CD14-positive monocyte (primary cell): ENCODE measurements at regions not wholly inside any gene's neighbourhood (a gene's known extent, or its start where the extent isn't known, plus 50 kb on each side); places are given as distances from the start of the nearest gene placed in this dataset.

Source experiments
- DNase-seq, 3 donors: peaks; one replicate each; pipeline ENCODE4 v3.0.0-alpha.2; 2011 to 2022
- H2AFZ ChIP-seq: 2 replicates; pipeline ENCODE4 v1.6.0; 2012; ENCODE audit warnings: mild to moderate bottlenecking, low read depth, low read length, inconsistent platforms; ENCODE audit not compliant: insufficient read depth, poor library complexity, severe bottlenecking
- H3K27ac ChIP-seq, 2 donors: 1 replicate in 1 of 2; 2 replicates in 1 of 2; pipeline ENCODE4 v1.5.1; 2012 to 2013; ENCODE audit warnings: low read length in 2 of 2, control low read depth in 1 of 2, inconsistent platforms in 1 of 2, low read depth in 1 of 2, mild to moderate bottlenecking in 1 of 2
- H3K27me3 ChIP-seq, 2 donors: one replicate each; pipeline versions ENCODE4 v1.6.0 to v1.6.1; 2011 to 2013; ENCODE audit warnings: low read length in 2 of 2; ENCODE audit not compliant: control insufficient read depth in 2 of 2, insufficient read depth in 2 of 2
- H3K36me3 ChIP-seq, 2 donors: replicated peaks in 1 of 2; 1 replicate in 1 of 2; 2 replicates in 1 of 2; pipeline versions ENCODE4 v1.5.1 to v1.6.1; 2012 to 2013; ENCODE audit warnings: low read length in 2 of 2, control low read depth in 1 of 2, inconsistent platforms in 1 of 2, mild to moderate bottlenecking in 1 of 2; ENCODE audit not compliant: insufficient read depth in 2 of 2, control insufficient read depth in 1 of 2
- H3K4me1 ChIP-seq, 2 donors: 1 replicate in 1 of 2; 2 replicates in 1 of 2; pipeline versions ENCODE4 v1.5.1 to v1.6.1; 2012 to 2013; ENCODE audit warnings: low read length in 2 of 2, control low read depth in 1 of 2, inconsistent platforms in 1 of 2, mild to moderate bottlenecking in 1 of 2, moderate library complexity in 1 of 2; ENCODE audit not compliant: insufficient read depth in 2 of 2, control insufficient read depth in 1 of 2
- H3K4me2 ChIP-seq: replicated peaks from 2 replicates; pipeline ENCODE3; 2012; ENCODE audit warnings: low read length, moderate library complexity, mild to moderate bottlenecking; ENCODE audit not compliant: poor library complexity, severe bottlenecking; ENCODE audit errors: extremely low read depth
- H3K4me3 ChIP-seq, 3 experiments: fragments of 200-600 bp in 1 of 3; sonication (generic) in 1 of 3; replicated peaks in 1 of 3; 1 replicate in 2 of 3; 2 replicates in 1 of 3; pipeline ENCODE4 v1.5.1; 2011 to 2013; ENCODE audit warnings: low read length in 3 of 3, mild to moderate bottlenecking in 3 of 3, control low read depth in 2 of 3, low read depth in 2 of 3, inconsistent platforms in 1 of 3, moderate library complexity in 1 of 3
- H3K79me2 ChIP-seq: 2 replicates; pipeline ENCODE4 v1.6.0; 2012; ENCODE audit warnings: mild to moderate bottlenecking, control low read depth, inconsistent platforms, low read length, moderate library complexity; ENCODE audit not compliant: insufficient read depth
- H3K9ac ChIP-seq: 2 replicates; pipeline ENCODE4 v1.6.0; 2017; ENCODE audit warnings: low read length, mild to moderate bottlenecking; ENCODE audit not compliant: insufficient read depth, poor library complexity, severe bottlenecking
- H3K9me3 ChIP-seq, 2 donors: replicated peaks in 1 of 2; 1 replicate in 1 of 2; 2 replicates in 1 of 2; pipeline versions ENCODE4 v1.5.1 to v1.6.1; 2012 to 2013; ENCODE audit warnings: low read length in 2 of 2, control low read depth in 1 of 2; ENCODE audit not compliant: control insufficient read depth in 1 of 2, insufficient read depth in 1 of 2
- H4K20me1 ChIP-seq: 2 replicates; pipeline ENCODE4 v1.6.0; 2012; ENCODE audit warnings: mild to moderate bottlenecking, low read length, control low read depth, moderate library complexity; ENCODE audit not compliant: insufficient read depth
- H3K27ac Mint-ChIP-seq, 7 donors: one replicate each; pipeline ENCODE4 v1.8.0; 2020; ENCODE audit warnings: mild to moderate bottlenecking in 7 of 7, mixed read lengths in 7 of 7, moderate library complexity in 6 of 7, inconsistent platforms in 2 of 7
- H3K27me3 Mint-ChIP-seq, 3 donors: one replicate each; pipeline ENCODE4 v1.8.0; 2021 to 2022; ENCODE audit warnings: low read depth in 3 of 3, mild to moderate bottlenecking in 3 of 3, mixed read lengths in 3 of 3, moderate library complexity in 3 of 3, inconsistent platforms in 1 of 3
- H3K36me3 Mint-ChIP-seq, 2 donors: one replicate each; pipeline ENCODE4 v1.8.0; 2020; ENCODE audit warnings: mixed read lengths in 2 of 2, inconsistent platforms in 1 of 2, mild to moderate bottlenecking in 1 of 2
- H3K4me1 Mint-ChIP-seq: one replicate; pipeline ENCODE4 v1.8.0; 2020; ENCODE audit warnings: mild to moderate bottlenecking, mixed read lengths
- H3K4me3 Mint-ChIP-seq, 2 donors: one replicate each; pipeline ENCODE4 v1.8.0; 2020; ENCODE audit warnings: mild to moderate bottlenecking in 2 of 2, mixed read lengths in 2 of 2, moderate library complexity in 1 of 2
- H3K9me3 Mint-ChIP-seq, 7 donors: one replicate each; pipeline ENCODE4 v1.8.0; 2020 to 2022; ENCODE audit warnings: mixed read lengths in 7 of 7, mild to moderate bottlenecking in 6 of 7, moderate library complexity in 6 of 7, inconsistent platforms in 2 of 7
- CTCF ChIP-seq: fragments of 200-600 bp; IDR thresholded peaks from one replicate; pipeline ENCODE4 v1.8.0; 2022; ENCODE audit warnings: antibody characterized with exemption, mild to moderate bottlenecking
- WGBS: methylation state at CpG from one replicate; pipeline ENCODE4 v1.1.5; 2013; ENCODE audit warnings: missing lambda C conversion rate; ENCODE audit not compliant: insufficient coverage; 5-methylcytosine and 5-hydroxymethylcytosine counted together
- intact Hi-C, 2 donors: fragments of 100-400 bp; cut with micrococcal nuclease; formaldehyde crosslinking; loops; one replicate each; pipeline versions ENCODE4 v1.15.0 to v1.15.1; 2023

DNA sequence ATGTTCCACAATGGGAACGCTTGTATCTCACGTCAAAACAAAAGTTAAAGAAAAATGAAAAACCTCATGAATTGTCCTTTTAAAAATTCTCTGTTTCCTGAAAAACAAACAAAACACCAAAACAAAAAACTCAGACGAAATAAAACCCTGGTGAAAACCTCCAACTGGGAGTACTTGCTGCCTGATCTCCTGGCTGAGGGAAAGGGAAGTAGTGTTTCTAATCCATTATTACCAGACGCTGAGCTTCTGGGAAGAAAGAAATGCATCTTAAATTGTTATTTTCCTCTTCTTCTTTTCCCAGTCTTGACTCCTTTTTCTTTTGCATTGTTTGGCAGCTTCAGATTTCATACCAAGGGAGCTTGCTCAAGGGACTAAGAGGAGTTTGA is 243.2 kb upstream of the RGMA start:
- H3K27ac Mint-ChIP-seq: peak overlapping the region in 1 of 7 donors; percentile 32
- H4K20me1 ChIP-seq: no peaks in the 10 kb centered on the region
- no peaks in the 10 kb centered on the region for H3K4me1 ChIP-seq
- peaks cover 33 to 42% (median 33%) of the 10 kb centered on the region in 3 donors for H3K27me3 Mint-ChIP-seq
- H3K4me2 ChIP-seq: no peak overlapping the region
- no peaks in the 10 kb centered on the region for H3K9me3 ChIP-seq
- no peaks in the 10 kb centered on the region for H3K36me3 Mint-ChIP-seq
- H3K79me2 ChIP-seq: no peaks in the 10 kb centered on the region
- peaks cover 2% of the 10 kb centered on the region for H3K4me1 Mint-ChIP-seq
- H3K27ac ChIP-seq: no peak overlapping the region
- 28% methylated on average over 2 of the region's 4 CpGs for WGBS
- intact Hi-C loops: loop anchor here in 1 of 2 donors (10.0 kb wide), 1 partner anchor 247 kb away; the partner anchor contains the start of gene RGMA
- no peak for DNase-seq
- H3K36me3 ChIP-seq: no peaks in the 10 kb centered on the region
- H3K9ac ChIP-seq: no peak overlapping the region
- no peak overlapping the region for H2AFZ ChIP-seq
- TF ChIP-seq CTCF: no peak
- peak overlapping the region in 1 of 2 donors; percentile 46 for H3K4me3 Mint-ChIP-seq
- peaks cover 16 to 24% of the 10 kb centered on the region in 2 donors for H3K27me3 ChIP-seq
- H3K9me3 Mint-ChIP-seq: peaks cover 0 to 4% (median 0%) of the 10 kb centered on the region in 7 donors
- no peak overlapping the region for H3K4me3 ChIP-seq

DNA sequence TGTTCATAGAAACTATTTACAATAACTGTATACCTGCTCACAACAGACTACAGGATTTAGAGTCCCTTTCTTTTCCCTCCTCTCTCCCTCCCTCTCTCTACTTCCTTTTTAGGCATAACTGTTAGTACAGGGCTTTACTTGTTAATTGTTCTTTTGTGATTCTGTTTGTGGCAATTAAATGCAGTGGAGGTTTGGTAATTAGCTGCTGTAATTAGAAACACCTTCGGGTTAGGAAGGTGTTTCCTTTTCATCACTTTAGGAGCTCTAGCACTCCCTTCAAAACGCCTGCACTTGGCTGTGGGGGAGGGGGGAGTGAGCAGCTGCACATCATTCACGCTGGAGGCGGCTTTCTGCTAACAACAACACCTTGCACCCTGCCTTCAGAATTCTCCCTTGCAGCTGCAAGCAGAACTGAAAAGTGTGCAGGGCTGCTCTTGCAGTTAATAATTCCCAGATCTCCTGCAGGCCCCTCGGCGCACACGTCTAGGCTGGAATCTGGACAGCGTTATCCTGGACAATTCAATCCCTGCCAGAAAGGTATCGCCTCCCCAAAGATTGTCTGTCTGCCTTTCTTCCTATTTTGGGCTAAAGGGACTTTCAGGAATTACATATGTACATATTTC is 242.6 kb upstream of the RGMA start:
- no peak overlapping the region for H3K4me2 ChIP-seq
- TF ChIP-seq CTCF: no peak
- H3K4me1 ChIP-seq: no peaks in the 10 kb centered on the region
- Mint-ChIP-seq H3K9me3 (peaks cover 0 to 4% (median 0%) of the 10 kb centered on the region in 7 donors), H3K4me1 (peaks cover 2% of the 10 kb centered on the region), H3K4me3 (peak overlapping the region in 1 of 2 donors; percentile 46), H3K27me3 (peaks cover 32 to 42% (median 33%) of the 10 kb centered on the region in 3 donors), H3K36me3 (no peaks in the 10 kb centered on the region), H3K27ac (peak overlapping the region in 2 of 7 donors; percentile 2 to 32)
- intact Hi-C loops: loop anchor here in 1 of 2 donors (10.0 kb wide), 1 partner anchor 247 kb away; the partner anchor contains the start of gene RGMA
- 92% methylated on average over 5 of the region's 9 CpGs for WGBS
- no peaks in the 10 kb centered on the region for H3K9me3 ChIP-seq
- H3K27me3 ChIP-seq: peaks cover 16 to 24% of the 10 kb centered on the region in 2 donors
- no peak overlapping the region for H3K9ac ChIP-seq
- no peak for DNase-seq
- no peak overlapping the region for H3K27ac ChIP-seq
- no peaks in the 10 kb centered on the region for H4K20me1 ChIP-seq
- H3K4me3 ChIP-seq: no peak overlapping the region
- H3K36me3 ChIP-seq: no peaks in the 10 kb centered on the region
- H3K79me2 ChIP-seq: no peaks in the 10 kb centered on the region
- no peak overlapping the region for H2AFZ ChIP-seq
